GM18873 (cell line): ENCODE measurements at regions not wholly inside any gene's neighbourhood (a gene's known extent, or its start where the extent isn't known, plus 50 kb on each side); places are given as distances from the start of the nearest gene placed in this dataset.
"Not testable (repeated sequence)": the region's sequence is repeated elsewhere in the genome, so short reads cannot be mapped to it uniquely, and the experiment has no call there.

Source experiments
- ATAC-seq: cut with Tn5 transposase; IDR thresholded peaks from one replicate; pipeline ENCODE4 v1.9.1; 2021; ENCODE audit warnings: mild to moderate bottlenecking, moderate library complexity, moderate number of reproducible peaks; ENCODE audit not compliant: unreplicated experiment, low FRiP score

DNA sequence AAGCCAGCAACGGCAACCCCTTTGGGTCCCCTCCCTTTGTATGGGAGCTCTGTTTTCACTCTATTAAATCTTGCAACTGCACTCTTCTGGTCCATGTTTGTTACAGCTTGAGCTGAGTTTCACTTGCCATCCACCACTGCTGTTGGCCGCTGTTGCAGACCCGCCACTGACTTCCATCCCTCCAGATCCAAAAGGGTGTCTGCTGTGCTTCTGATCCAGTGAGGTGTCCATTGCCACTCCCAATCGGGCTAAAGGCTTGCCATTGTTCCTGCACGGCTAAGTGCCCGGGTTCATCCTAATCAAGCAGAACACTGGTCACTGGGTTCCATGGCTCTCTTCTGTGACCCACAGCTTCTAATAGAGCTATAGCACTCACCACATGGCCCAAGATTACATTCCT, 615.1 kb downstream of the CETN3 start:
- ATAC-seq: not testable (repeated sequence)

DNA sequence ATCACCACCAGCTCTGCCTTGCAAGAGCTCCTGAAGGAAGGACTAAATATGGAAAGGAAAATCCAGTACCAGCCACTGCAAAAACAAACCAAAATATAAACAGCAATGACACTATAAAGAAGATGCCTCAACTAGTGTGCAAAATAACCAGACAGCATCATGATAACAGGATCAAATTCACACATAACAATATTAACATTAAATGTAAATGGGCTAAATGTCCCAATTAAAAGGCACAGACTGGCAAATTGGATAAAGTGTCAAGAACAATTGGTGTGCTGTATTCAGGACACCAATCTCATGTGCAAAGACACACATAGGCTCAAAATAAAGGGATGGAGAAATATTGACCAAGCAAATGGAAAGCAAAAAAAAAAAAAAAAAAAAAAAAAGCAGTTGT, 629.8 kb downstream of the CETN3 start:
- ATAC-seq: not testable (repeated sequence)

DNA sequence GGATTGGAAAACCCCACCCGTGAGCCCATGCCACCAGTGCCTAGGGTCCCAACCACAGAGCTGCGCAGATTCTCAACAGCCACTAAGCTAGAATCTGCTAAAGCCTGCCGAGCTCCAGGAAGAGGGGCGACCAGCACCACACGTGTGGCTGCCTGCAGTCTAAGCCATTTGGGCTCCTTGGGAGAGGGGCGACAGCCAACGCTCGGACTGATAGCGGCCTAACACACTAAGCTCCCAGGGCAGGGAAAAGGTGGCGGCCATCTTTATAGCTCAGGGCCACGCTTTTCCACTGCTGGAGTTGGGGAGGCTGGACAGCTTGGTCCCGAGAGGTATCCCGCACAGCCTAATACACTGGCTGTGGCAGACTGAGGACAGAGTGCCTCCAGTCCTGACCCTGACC, 631.8 kb downstream of the CETN3 start:
- ATAC-seq: no peak

DNA sequence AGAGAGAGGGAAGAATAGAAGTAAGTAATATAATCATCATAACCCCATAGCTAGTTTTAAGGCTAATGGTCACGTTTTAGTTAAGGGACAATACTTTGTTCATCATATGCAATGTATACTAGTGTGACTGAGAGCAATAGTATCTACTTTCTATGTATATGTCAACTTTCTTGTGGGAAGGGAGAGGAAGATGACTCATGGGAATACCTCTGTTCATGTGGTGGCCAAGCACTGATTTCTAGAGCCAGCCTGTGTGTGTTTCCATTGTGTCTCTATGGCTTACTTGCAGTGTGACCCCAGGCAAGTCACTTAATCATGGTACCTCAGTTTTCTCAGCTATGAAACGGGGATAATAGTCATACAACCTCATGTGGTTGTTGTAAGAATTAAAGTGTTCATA, 639.6 kb downstream of the CETN3 start:
- ATAC-seq: no peak

DNA sequence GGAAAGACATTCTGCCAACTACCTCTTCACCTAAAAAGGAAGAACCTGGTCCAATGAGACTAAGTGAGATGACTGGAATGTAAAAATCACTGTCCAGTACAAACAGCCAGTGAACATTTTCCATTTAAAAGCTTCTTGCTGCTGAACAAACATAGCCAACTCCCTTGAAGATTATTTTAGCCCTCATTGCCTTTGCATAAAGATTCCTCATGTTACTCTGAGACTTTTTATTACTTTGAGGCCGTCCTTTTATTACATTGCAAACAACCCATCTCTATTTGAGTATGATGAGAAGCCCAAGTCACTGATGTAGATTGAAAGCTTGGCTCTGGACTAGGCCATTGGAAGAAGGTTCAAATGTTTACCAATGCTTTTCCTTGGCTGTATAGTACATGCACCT, 649.8 kb downstream of the CETN3 start:
- ATAC-seq: no peak

DNA sequence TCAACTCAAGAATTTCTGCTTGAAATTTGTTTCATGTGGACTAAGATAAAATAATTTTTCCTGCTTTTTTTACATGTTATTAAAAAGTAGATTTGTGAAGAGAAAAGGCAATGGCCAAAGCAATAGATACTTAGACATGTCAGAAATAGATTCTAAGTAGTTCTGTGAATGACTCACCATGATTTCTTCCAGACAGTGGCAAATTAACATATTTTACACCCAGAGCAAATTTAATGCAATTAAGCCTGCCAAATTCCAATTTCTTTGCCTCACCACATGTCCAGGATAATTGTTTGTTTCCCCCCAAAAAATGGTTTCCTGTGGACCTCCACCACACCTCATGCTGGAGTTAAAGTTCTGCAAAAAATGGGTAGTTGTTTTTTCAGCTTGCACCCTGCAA, 651.4 kb downstream of the CETN3 start:
- ATAC-seq: no peak

DNA sequence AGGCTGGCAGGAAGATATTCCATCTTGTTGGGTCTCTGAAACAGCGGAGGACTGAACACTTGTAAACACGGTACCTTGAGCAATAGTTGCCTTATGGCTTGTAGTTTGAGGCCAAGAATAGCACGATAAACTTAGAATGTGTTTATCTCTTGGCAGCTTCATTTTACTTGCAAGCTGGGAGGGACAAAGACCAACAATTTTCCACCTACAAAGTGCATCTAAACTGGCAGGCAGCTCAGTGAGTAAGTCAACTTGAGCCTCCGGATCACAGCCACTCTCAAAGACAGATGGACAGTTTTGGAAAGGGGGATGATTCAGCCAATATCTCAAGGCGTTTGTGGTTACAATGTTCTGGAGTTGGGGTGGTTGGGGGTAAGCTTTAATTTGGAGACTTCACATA, 652.6 kb downstream of the CETN3 start:
- ATAC-seq: no peak

DNA sequence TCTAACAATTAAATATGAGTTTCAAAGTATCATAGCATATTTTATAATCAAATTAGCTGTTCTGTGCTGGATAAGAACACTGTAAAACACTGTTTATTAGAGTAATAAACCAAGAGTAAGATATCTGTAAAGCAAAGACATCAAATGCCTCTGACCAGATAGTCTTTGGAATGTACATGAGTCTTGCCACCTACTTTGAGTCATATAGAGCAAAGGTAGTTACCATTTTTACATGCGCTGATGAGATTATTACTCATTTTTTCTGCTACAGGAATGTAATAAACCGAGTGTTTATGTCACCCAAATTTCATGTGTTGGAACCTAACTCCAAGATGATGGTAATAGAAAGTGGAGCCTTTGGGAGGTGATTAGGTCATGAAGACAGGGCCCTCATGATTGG, 654.5 kb downstream of the CETN3 start:
- ATAC-seq: no peak

DNA sequence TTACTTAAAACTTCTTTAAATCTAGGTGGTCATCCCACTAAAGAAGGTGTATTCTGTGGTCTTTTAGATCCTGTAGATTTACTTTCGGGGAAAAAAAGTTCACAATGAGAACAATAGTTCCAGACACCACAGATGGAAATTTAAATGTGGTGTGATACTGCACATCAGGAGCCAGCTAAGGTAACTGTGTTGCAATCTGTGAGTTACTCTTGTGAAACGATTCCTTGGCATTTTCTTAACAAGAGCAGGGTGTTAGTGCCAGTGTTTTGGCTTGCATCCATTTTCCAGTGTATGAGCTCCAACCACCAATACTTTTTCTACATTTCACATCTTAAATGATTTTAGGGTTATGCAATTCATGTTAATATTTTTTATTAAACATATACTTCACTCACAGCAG, 674.5 kb downstream of the CETN3 start:
- no peak for ATAC-seq

DNA sequence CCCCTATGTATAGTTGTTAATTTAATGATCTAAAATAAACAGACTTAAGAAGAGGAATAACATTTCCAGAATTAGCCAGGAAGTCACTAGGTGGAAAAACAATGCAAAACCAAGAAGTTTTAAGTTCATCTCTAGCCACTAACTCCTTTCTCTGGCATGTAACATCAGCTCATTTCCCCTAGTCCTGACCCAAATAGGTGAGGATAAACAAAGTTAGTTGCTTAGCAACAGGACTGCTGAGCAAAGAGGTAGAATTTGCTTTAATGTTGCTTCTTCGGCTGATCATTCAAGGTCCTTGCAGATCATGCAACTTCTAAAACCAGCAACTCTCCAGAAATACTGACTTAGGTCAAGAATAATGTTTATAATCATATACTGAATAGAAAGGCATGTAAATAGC, 675.8 kb downstream of the CETN3 start:
- no peak for ATAC-seq

DNA sequence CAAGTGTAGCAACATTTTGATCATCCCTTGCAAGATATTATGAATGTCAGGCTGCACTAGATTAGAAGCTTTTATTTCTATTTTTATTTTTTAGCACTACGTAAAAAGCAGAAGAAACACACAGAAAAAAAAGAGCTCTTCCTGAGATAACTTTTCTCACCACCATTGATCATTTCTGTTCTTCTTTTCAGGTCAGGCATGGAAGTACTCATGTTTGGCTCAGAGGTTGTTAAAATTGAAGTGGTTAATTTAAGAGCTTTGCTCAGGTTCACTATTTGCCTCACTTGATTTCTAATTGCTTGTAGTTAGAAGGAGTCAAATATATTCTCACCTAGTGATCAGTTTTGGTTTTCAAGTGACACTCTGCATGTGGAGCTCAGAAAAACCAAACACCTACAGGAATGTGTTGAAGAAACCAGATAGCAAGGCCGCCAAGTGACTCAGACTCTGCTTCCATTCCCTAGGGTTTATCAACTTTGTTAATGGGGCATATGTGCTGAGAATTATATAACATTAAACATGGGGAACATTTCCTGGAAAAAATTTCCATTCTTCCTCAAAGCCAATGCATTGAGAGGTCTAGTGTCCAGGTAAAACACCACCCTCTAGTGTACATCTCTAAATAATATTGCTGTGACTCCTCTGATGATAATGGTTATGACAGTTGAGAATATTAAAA, 679.8 kb downstream of the CETN3 start:
- ATAC-seq: no peak

DNA sequence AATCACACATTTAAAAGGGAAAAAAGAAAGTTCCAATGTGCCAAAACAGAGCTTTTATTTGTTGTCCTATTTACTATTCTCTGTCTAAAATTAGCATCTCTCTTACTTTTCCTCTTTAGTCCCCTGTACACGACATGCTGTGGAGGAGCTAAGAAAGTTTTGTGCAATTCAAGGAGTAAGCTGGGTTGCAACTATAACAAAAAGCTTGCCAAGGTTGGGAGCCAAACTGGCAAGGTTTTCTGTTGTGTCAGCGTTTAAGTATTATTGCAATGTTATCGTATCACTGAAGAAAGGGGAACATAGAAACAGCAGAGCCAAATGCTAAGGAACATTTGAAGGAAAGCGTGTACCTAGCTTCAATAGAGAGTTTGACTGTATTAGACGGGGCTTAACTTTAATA, 680.8 kb downstream of the CETN3 start:
- ATAC-seq: no peak

DNA sequence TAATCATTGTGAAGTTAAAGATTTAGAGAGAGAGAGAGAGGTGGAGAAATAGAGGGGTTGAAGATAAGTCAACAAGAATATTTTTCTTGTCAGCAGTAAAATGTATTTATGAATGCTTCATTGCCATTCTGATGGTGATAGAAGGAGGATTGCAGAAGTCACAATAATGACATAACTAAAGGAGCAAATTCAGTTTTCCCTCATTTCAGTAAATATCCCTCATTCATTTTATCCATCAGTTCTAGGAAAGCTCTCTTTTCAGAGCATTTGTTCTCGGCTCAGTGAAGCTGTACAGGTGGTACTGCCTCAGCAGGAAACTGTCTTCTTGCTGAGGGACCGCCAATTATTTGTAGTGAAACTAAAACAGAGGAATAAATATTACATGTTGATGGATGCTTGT, 681.4 kb downstream of the CETN3 start:
- ATAC-seq: no peak

DNA sequence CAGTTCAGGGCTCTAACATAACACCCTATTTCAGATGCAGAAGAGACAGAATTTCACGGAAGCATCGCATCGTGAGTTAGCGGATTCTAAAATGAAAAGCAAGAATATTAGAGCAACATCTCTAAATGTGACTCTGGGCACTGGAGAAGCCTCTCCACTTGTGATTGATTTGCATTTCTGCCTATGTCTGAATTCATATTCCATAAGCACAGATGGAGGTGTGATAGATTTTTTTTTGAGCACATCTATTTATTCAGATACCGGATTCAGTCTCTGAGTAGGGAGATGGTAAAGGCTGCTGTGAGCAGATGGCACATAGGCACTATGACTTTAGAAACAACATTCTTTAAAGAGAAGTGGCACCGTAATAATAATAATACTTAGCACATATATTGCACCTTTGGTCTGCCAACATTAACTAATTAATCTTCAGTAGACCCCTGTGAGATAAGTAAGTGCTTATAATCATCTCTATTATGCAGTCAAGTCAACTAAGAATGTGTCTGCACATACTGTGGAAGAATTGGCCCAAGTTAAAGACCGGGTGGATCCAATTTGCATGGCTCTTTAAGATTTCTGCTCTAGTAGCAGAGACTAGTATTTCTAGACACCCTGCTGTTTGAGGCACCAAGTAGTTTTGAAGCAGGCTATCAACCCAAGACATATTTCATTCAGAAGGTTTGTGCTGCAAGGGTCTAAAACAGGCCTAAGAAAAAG, 685.0 kb downstream of the CETN3 start:
- no peak for ATAC-seq

DNA sequence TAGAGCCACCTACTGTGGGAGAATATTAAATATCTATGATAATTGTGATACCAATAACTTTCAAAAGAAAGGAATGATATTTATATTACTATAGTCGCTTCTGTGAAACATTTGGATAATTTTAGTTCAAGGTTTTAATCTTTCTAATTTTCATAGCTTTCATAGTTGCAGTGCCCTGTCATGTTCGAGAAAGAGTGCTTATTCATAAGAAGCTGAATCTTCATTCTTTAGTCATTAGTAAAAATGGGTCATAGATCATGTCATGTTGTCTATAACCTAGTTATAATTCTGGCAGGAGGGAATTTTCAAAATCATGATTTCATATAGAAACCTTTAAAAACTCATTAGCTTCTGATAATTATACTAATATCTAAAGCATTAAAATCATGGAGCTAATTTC, 685.6 kb downstream of the CETN3 start:
- no peak for ATAC-seq

DNA sequence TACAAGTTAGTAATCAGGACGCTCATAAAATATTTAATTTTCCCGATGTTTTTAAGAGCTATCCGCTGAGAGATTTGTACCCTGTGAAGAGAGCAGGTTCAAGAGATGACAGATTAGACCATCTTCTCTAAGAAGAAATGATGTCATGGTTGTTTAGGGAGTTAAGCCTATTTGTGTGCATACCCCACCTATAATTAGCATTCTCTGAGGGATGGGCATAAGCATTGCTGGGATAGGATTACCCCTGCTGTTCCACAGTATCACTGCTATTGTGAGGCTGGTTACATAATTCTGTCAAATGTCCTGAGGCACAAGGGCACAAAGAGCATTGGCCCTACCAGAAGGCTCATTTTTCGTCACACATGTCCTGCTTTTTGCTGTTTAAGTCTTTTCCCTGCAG, 687.0 kb downstream of the CETN3 start:
- no peak for ATAC-seq

DNA sequence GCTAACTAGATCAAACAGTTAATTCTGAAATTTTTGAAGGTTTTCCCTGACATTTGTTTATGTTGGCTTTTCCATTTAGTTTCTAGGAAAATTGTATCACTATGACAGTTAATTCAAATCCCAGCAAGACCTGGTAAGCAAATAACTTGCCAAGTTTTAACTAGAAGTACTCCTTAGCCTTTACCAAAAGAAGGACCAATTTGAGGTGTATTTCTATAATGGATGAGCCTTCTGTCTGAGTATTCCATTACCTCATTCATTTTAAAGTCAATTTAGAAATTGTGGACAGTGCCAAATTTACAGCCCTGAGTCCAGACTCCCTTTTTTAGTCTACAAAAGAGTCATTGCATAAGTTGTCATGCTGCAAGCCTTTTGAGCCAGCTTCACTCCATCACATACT, 687.6 kb downstream of the CETN3 start:
- ATAC-seq: no peak

DNA sequence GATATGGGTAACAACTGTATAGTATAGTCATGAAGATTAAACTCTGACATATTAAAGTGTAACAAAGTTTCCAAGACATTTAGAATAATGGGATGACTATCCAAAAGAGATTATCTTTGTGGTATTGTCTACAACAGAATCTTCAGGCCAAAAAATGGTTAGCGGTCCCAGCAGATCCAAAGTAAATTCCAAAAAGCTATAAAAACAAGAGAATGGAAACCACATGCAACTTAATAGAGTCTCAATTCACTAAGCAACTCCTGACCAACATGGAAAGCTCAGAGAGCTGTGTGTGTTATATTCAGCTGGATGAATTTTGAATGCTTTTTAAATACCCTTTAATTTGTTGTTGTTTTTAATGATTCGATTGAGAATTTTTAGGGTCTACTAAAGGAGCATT, 688.2 kb downstream of the CETN3 start:
- ATAC-seq: no peak

DNA sequence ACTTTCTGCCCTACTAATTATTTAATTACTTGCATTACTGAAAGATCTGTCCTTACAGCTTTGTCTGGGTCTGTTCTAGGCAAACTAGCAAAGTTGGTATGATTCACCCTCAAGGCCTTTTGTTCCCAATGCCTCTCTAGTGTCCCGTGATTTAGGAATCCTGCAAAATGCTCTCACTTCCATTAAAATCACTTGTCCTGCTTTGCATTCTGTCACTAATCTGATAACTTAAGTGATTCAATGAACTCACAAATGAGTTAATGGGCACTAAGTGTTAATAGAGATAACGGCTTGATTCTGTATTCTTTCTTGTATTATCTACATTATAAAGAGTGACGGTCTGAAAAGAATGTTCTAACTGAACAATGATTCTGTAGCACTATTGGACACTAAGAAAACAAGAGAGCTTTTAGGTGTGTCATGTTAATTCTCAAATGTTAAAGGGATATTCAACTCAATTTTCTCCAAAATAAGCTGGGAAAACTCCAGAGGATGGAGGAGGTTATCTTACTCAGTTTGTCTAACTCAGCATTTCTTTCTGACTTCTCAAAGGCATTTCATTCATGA, 697.3 kb downstream of the CETN3 start:
- no peak for ATAC-seq

DNA sequence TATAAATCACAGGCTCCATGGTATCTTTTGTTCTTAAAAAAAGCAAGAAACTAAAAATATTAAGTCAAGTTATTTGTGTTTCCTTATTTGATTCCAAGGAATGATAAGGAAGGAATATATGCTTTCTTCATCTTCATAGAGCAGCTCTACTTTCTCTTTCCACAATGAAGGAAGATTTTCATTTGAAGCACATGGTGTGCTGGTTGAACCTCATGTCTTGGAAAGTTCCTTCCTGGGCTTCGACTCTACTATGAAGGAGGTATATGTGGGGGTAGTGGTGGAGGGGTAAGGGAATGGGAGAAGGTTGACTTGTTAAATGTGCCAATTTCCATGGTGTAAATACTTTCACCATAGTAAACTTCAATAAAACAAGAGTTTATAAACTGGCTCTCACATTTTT, 698.0 kb downstream of the CETN3 start:
- no peak for ATAC-seq

DNA sequence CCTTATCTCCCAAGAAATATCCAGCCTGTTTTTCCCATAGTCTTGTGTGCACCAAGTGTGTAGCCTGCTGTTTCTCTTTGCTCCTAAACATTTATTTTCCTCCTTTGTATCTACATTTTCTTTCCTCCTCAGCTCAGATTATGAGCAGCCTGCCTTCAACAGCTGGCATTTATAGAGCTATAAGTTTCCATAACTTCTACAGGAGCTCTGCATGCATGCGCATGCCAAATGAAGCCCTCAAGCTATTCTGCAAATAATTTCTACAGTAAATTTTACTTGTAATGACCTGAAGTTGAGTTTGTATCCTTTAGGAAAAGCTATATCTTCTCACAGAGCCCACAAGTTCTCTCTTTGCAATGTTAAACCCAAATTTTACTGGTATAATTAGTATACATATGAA, 699.5 kb downstream of the CETN3 start:
- no peak for ATAC-seq

DNA sequence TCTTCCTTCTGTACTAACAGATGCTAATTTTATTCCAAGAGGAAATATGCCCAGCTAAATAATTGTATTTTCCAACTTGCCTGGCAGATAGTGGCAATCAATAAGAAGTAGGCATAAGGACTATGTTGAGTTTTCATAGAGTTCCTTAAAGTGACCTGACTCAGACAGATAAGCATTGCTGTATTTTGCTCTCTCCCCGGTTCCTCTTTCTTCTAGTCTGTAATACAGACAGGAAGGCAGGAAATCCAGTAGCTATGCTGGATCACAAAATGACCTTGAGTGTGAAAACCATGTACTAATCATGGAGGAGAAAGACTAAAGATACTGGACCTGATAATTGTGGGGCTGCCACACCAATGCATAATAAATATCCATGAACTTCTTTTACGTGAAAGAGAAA, 701.7 kb downstream of the CETN3 start:
- no peak for ATAC-seq
